Pancreas (tissue), 10 donors: ENCODE measurements at regions not wholly inside any gene's neighbourhood (a gene's known extent, or its start where the extent isn't known, plus 50 kb on each side); places are given as distances from the start of the nearest gene placed in this dataset.
"Not testable (repeated sequence)": the region's sequence is repeated elsewhere in the genome, so short reads cannot be mapped to it uniquely, and the experiment has no call there.

ENCODE experiments used
- ATAC-seq, 4 donors: fragments of 200-7000 bp; cut with Tn5 transposase; one replicate each; pipeline versions ENCODE4 v1.8.0 to v1.9.1; 2020; ENCODE audit warnings: mild to moderate bottlenecking in 4 of 4, moderate library complexity in 4 of 4
- DNase-seq, 6 donors: peaks; one replicate each; pipeline ENCODE4 v3.0.0-alpha.2; 2020
- FAIRE-seq: peaks from 2 replicates; lab custom pipeline; 2012; peaks lifted over from hg19 to GRCh38; lab: Jason Lieb, UNC
- H3K27ac ChIP-seq, 4 donors: fragments of 200-600 bp; sonication (generic); 1 replicate in 3 of 4; 2 replicates in 1 of 4; pipeline versions ENCODE4 v1.5.0 to v1.8.0; 2020
- H3K27me3 ChIP-seq, 4 donors: fragments of 200-600 bp; one replicate each; pipeline ENCODE4 v1.8.0; 2021
- H3K36me3 ChIP-seq, 3 donors: fragments of 200-600 bp; sonication (generic) in 1 of 3; one replicate each; pipeline versions ENCODE4 v1.5.0 to v1.8.0; 2020 to 2021
- H3K4me1 ChIP-seq, 3 donors: fragments of 200-600 bp; one replicate each; pipeline ENCODE4 v1.8.0; 2021
- H3K4me3 ChIP-seq, 4 donors: fragments of 200-600 bp; sonication (generic) in 2 of 4; one replicate each; pipeline versions ENCODE4 v1.5.0 to v1.8.0; 2020 to 2021
- H3K9me3 ChIP-seq, 4 donors: fragments of 200-600 bp; one replicate each; pipeline ENCODE4 v1.8.0; 2021
- CTCF ChIP-seq, 4 donors: fragments of 200-600 bp; sonication (generic) in 3 of 4; IDR thresholded peaks; one replicate each; pipeline versions ENCODE4 v1.5.0 to v1.8.0; 2021; ENCODE audit warnings: antibody characterized with exemption in 4 of 4
- WGBS, 2 donors: extraction: QIAGEN DNeasy Blood & Tissue Kit; methylation state at CpG; one replicate each; pipeline ENCODE4 v1.1.7; 2013; 5-methylcytosine and 5-hydroxymethylcytosine counted together
- intact Hi-C, 3 donors: fragments of 100-400 bp; cut with DNase I; formaldehyde crosslinking; loops; one replicate each; pipeline versions ENCODE4 v1.11.1 to v1.14.2; 2022
- donor health status: healthy with polysubstance abuse.
- donor health status: DM: no; HTN: no; CAD: no; lungs with moderate emphysema.
- donor health status: DM: no; HTN: no; CAD: no.
- donor health status: control.
- donor health status: control.
- donor health status: Bipolar disorder and iron deficiency.
- donor health status: DM: yes; HTN: yes; CAD: no.
- donor health status: DM: no; HTN: no; CAD: no.
- donor health status: DM: no; HTN: no; CAD: no.
- donor health status: DM: yes; HTN: yes; CAD: no.

DNA sequence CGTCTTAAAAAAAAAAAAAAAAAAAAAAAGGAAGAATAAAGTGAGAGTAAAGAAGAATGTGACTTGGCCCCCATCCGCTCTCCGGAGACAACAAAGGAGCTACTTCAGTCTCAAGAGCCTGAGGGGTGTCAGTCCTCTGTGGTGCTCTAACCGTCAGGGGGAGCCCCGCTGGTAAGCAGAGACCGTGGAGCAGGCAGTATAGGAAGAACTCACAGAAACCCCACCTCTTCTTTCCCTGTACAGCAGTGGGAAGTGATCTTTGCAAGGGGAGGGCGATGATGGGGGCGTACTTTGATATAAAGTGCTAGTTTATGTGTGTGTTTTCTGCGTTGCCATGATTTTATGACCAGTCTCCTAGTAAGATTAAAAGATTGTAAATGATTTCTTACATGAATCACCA is 1527.3 kb downstream of the KHDRBS2 start:
- H3K9me3 ChIP-seq, H3K27me3 ChIP-seq, H3K4me1 ChIP-seq, DNase-seq, H3K27ac ChIP-seq, intact Hi-C loops, ATAC-seq, H3K4me3 ChIP-seq, FAIRE-seq, H3K36me3 ChIP-seq: not testable (repeated sequence)
- 64 to 80% methylated on average over 8 to 9 of the region's 9 CpGs for WGBS, 2 donors

DNA sequence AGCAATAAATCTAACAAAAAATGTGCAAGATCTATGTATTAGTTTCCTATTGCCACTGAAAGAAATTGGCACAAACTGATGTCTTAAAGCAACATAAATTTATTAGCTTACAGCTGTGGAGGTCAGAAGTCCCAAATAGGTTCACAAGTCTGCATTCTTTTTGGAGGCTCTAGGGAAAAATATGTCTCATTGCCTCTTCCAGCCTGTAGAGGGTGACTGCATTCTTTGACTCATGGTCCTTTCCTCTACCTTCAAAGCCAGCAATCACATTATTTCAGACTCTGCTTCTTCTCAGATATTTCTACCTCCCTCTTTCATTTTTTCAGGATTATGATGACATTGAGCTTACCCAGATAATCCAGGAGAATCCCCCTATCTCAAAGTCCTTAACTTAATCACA is 1531.1 kb downstream of the KHDRBS2 start:
- Histone ChIP-seq H3K36me3 (no peaks in the 10 kb centered on the region), H3K4me3 (no peak overlapping the region), H3K27me3 (no peaks in the 10 kb centered on the region), H3K9me3 (no peaks in the 10 kb centered on the region), H3K27ac (no peak overlapping the region), H3K4me1 (no peaks in the 10 kb centered on the region)
- FAIRE-seq (no peak), DNase-seq (no peak), ATAC-seq (no peak)
- intact Hi-C loops = no loop called here
- TF ChIP-seq CTCF (IDR thresholded peaks at IDR 0.05) = no peak

- H3K4me1 ChIP-seq, H3K36me3 ChIP-seq, H3K27ac ChIP-seq, H3K27me3 ChIP-seq, H3K4me3 ChIP-seq, DNase-seq, FAIRE-seq, H3K9me3 ChIP-seq, intact Hi-C loops, ATAC-seq: not testable (repeated sequence)
- WGBS, 2 donors = 38 to 43% methylated on average over 7 of the region's 7 CpGs
Measured at GRCh38 chr6:60750353-60751081, 1535.5 kb downstream of the KHDRBS2 start.

- DNase-seq, H3K4me3 ChIP-seq, H3K27ac ChIP-seq, intact Hi-C loops, H3K36me3 ChIP-seq, FAIRE-seq, ATAC-seq, H3K4me1 ChIP-seq, H3K9me3 ChIP-seq, H3K27me3 ChIP-seq: not testable (repeated sequence)
- WGBS, 2 donors = 13 to 33% methylated on average over 2 of the region's 2 CpGs
Measured at GRCh38 chr6:60747765-60748556, 1538.1 kb downstream of the KHDRBS2 start.

GRCh38 chr6:60737764-60738425 is 1548.1 kb downstream of the KHDRBS2 start:
- H3K4me1 ChIP-seq, intact Hi-C loops, H3K9me3 ChIP-seq, H3K36me3 ChIP-seq, ATAC-seq, H3K27me3 ChIP-seq, H3K27ac ChIP-seq, FAIRE-seq, H3K4me3 ChIP-seq, DNase-seq: not testable (repeated sequence)
- 5 to 13% methylated on average over 2 of the region's 2 CpGs for WGBS, 2 donors

DNA sequence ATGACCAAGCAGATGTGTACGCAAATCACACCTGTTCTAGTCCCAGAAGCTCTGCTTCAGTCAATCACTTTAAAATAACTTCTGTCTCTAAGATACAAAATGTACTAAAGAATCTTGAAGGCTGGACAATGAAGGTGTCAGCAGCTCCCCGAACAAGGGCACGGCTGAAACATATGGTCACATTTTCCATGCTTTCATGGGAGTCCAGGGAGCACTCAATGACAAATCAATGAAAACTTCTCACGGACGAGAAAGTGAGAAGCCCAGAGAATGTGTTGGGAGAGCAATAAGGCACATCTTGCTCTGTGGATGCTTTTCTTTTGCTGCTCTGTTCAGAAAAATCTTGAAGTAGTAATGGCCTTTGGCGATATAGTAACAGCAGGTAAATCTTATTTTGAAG is 1548.7 kb downstream of the KHDRBS2 start:
- H3K27ac ChIP-seq, DNase-seq, ATAC-seq, H3K9me3 ChIP-seq, H3K27me3 ChIP-seq, H3K36me3 ChIP-seq, H3K4me1 ChIP-seq, intact Hi-C loops, FAIRE-seq, H3K4me3 ChIP-seq: not testable (repeated sequence)
- WGBS, 2 donors = 25 to 30% methylated on average over 6 of the region's 6 CpGs

DNA sequence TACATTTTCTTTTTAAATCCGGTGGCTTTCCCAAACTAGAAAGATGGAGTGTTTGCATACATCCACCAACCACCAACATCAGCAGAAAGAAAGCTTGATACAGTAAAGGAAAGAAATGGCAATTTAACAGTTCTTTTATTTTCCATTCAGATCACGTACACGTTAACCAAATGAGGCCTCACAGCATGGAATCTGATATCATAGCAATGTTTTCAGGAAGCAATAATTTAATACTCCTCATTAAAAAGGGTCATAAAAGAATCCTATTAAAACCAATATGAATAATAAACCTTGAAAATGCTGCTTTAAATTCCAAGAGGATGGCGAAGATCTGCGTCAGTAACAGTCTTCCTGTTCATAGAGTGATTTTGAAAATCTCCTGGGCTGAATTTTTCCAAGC is 1562.1 kb downstream of the KHDRBS2 start:
- H3K4me1 ChIP-seq, H3K4me3 ChIP-seq, ATAC-seq, H3K36me3 ChIP-seq, H3K27me3 ChIP-seq, intact Hi-C loops, H3K27ac ChIP-seq, FAIRE-seq, DNase-seq, H3K9me3 ChIP-seq: not testable (repeated sequence)
- WGBS, 2 donors = 71 to 72% methylated on average over 5 of the region's 5 CpGs
